Gastrocnemius medialis (tissue), 4 donors: ENCODE measurements at regions not wholly inside any gene's neighbourhood (a gene's known extent, or its start where the extent isn't known, plus 50 kb on each side); places are given as distances from the start of the nearest gene placed in this dataset.

Source experiments
- ATAC-seq, 2 donors: fragments of 150-250 bp; one replicate each; pipeline ENCODE4 v1.9.1; 2016
- DNase-seq, 2 donors: peaks; one replicate each; pipeline ENCODE4 v3.0.0-alpha.2; 2019
- H3K27ac ChIP-seq, 4 donors: fragments of 200-600 bp; sonication (generic); 1 replicate in 1 of 4; 2 replicates in 3 of 4; pipeline ENCODE4 v1.5.1; 2016 to 2018; ENCODE audit warnings: mild to moderate bottlenecking in 2 of 4, moderate library complexity in 1 of 4
- H3K27me3 ChIP-seq, 3 donors: fragments of 200-600 bp; sonication (generic) in 2 of 3; 1 replicate in 1 of 3; 2 replicates in 2 of 3; pipeline versions ENCODE4 v1.5.1 to v1.6.0; 2016 to 2019; ENCODE audit warnings: mild to moderate bottlenecking in 1 of 3, moderate library complexity in 1 of 3
- H3K36me3 ChIP-seq, 2 donors: fragments of 200-600 bp; sonication (generic) in 1 of 2; one replicate each; pipeline ENCODE4 v1.5.1; 2017 to 2018
- H3K4me1 ChIP-seq, 2 donors: fragments of 200-600 bp; sonication (generic) in 1 of 2; one replicate each; pipeline ENCODE4 v1.5.1; 2016 to 2017; ENCODE audit warnings: mild to moderate bottlenecking in 2 of 2
- H3K4me3 ChIP-seq, 4 donors: fragments of 200-600 bp; sonication (generic) in 3 of 4; 1 replicate in 1 of 4; 2 replicates in 3 of 4; pipeline ENCODE4 v1.5.1; 2016 to 2019; ENCODE audit warnings: mild to moderate bottlenecking in 2 of 4
- H3K9me3 ChIP-seq, 3 donors: fragments of 200-600 bp; sonication (generic) in 2 of 3; 1 replicate in 1 of 3; 2 replicates in 2 of 3; pipeline ENCODE4 v1.5.1; 2016 to 2019
- POLR2A ChIP-seq, 2 donors: fragments of 450-650 bp; IDR thresholded peaks; one replicate each; pipeline ENCODE4 v1.6.1; 2017; ENCODE audit warnings: antibody characterized with exemption in 2 of 2, mild to moderate bottlenecking in 2 of 2, moderate library complexity in 2 of 2
- in situ Hi-C, 4 donors: fragments of 200-750 bp; cut with MboI; loops; one replicate each; pipeline versions ENCODE4 v1.15.0 to v1.8.0; 2017; ENCODE audit warnings: low sequenced_read_pairs in 4 of 4
- intact Hi-C: fragments of 100-400 bp; cut with DNase I; formaldehyde crosslinking; loops from one replicate; pipeline ENCODE4 v1.15.1; 2023; ENCODE audit warnings: low total_unique reads
- TF ChIP-seq, protein P1 (sequence below), 5 experiments: fragments of 450-650 bp in 3 of 5; fragments of 200-600 bp in 2 of 5; sonication (generic) in 2 of 5; IDR thresholded peaks in 4 of 5; conservative IDR thresholded peaks in 1 of 5; 1 replicate in 4 of 5; 2 replicates in 1 of 5; pipeline ENCODE4 v1.5.1; 2016 to 2019; ENCODE audit warnings: antibody characterized with exemption in 5 of 5, mild to moderate bottlenecking in 3 of 5, moderate library complexity in 3 of 5

DNA sequence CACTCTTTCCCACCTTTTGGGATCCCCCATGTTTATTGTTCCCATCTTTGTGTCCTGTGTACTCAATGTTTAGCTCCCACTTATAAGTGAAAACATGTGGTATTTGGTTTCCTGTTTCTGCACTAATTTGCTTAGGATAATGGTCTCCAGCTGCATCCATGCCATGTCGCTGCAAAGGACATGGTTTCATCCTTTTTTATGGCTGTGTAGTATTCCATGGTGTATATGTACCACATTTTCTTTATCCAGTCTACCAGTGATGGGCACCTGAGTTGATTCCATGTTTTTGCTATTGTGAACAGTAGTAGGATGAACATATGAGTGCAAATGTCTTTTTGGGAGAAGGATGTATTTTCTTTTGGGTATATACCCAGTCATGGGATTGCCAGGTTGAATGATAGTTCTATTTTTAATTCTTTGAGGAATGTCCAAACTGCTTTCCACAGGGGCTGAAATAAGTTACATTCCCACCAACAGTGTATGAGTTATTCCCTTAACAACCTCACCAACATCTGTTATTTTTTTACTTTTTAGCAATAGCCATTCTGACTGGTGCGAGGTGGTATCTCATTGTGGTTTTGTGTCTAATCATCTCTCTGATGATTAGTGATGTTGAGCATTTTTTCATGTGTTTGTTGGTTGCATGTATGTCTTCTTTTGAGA, 55.7 kb upstream of the MEDAG start:
- no peaks in the 10 kb centered on the region for H3K36me3 ChIP-seq
- TF ChIP-seq, protein P1, sequence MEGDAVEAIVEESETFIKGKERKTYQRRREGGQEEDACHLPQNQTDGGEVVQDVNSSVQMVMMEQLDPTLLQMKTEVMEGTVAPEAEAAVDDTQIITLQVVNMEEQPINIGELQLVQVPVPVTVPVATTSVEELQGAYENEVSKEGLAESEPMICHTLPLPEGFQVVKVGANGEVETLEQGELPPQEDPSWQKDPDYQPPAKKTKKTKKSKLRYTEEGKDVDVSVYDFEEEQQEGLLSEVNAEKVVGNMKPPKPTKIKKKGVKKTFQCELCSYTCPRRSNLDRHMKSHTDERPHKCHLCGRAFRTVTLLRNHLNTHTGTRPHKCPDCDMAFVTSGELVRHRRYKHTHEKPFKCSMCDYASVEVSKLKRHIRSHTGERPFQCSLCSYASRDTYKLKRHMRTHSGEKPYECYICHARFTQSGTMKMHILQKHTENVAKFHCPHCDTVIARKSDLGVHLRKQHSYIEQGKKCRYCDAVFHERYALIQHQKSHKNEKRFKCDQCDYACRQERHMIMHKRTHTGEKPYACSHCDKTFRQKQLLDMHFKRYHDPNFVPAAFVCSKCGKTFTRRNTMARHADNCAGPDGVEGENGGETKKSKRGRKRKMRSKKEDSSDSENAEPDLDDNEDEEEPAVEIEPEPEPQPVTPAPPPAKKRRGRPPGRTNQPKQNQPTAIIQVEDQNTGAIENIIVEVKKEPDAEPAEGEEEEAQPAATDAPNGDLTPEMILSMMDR (IDR thresholded peaks at IDR 0.05 in 4 of 5, conservative IDR thresholded peaks at IDR 0.05 in 1 of 5) = no peak
- TF ChIP-seq POLR2A (IDR thresholded peaks at IDR 0.05) = no peak
- H3K27ac ChIP-seq = no peak overlapping the region
- H3K9me3 ChIP-seq = no peaks in the 10 kb centered on the region
- ATAC-seq (no peak), DNase-seq (no peak)
- H3K27me3 ChIP-seq = no peaks in the 10 kb centered on the region
- intact Hi-C loops (no loop called here), in situ Hi-C loops (no loop called here)
- no peaks in the 10 kb centered on the region for H3K4me1 ChIP-seq
- no peak overlapping the region for H3K4me3 ChIP-seq

DNA sequence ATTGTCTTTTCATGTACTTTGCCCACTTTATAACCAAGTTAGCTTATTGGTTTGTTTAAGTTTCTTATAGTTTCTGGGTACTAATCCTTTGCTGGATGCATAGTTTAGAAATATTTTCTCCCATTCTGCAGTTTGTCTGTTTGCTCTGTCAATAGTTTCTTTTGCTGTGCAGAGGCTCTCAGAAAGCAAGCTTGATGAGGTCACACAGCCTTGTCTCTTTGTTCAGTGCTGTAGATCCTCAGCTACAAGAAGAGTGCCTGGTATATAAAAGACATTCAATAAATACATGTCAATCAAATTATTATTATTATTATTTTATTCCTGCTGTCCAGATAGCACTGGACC, 55.2 kb upstream of the MEDAG start:
- no peak for ATAC-seq
- H3K9me3 ChIP-seq = no peaks in the 10 kb centered on the region
- no peaks in the 10 kb centered on the region for H3K27me3 ChIP-seq
- TF ChIP-seq, protein P1 (IDR thresholded peaks at IDR 0.05 in 4 of 5, conservative IDR thresholded peaks at IDR 0.05 in 1 of 5) = no peak
- no peak for TF ChIP-seq POLR2A (IDR thresholded peaks at IDR 0.05)
- no peak overlapping the region for H3K27ac ChIP-seq
- intact Hi-C loops = no loop called here
- in situ Hi-C loops = no loop called here
- no peaks in the 10 kb centered on the region for H3K36me3 ChIP-seq
- H3K4me1 ChIP-seq = no peaks in the 10 kb centered on the region
- no peak overlapping the region for H3K4me3 ChIP-seq
- no peak for DNase-seq

DNA sequence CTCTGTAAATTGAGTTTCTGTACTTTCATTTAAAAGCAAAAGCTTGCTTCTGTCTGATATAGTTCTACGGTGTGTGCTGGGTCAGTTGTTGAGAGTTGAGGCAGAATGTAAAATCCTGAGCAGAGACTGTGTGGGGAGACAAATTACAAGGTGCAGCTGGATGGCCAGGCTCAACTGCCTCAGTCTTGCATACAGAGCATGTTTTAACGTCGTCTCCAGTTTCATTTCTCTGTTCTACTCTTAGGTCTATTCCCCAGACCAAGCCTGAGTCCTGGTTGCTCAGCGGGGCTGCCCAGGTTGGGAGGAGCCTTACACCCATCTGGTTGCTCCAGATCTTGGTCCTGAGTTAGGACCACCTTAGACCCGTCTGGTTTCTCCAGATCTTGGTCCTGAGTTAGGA, 54.4 kb upstream of the MEDAG start:
- Histone ChIP-seq H3K4me3 (no peak overlapping the region), H3K36me3 (no peaks in the 10 kb centered on the region), H3K27ac (no peak overlapping the region), H3K4me1 (no peaks in the 10 kb centered on the region), H3K27me3 (no peaks in the 10 kb centered on the region), H3K9me3 (no peaks in the 10 kb centered on the region)
- in situ Hi-C loops (no loop called here), intact Hi-C loops (no loop called here)
- ATAC-seq (no peak), DNase-seq (no peak)
- TF ChIP-seq, protein P1 (IDR thresholded peaks at IDR 0.05 in 4 of 5, conservative IDR thresholded peaks at IDR 0.05 in 1 of 5) = no peak
- no peak for TF ChIP-seq POLR2A (IDR thresholded peaks at IDR 0.05)

- Histone ChIP-seq H3K4me3 (no peak overlapping the region), H3K9me3 (no peaks in the 10 kb centered on the region), H3K27me3 (no peaks in the 10 kb centered on the region), H3K4me1 (no peaks in the 10 kb centered on the region), H3K27ac (no peak overlapping the region), H3K36me3 (no peaks in the 10 kb centered on the region)
- ATAC-seq (no peak), DNase-seq (no peak)
- TF ChIP-seq POLR2A (IDR thresholded peaks at IDR 0.05) = no peak
- TF ChIP-seq, protein P1 (IDR thresholded peaks at IDR 0.05 in 4 of 5, conservative IDR thresholded peaks at IDR 0.05 in 1 of 5) = no peak
- intact Hi-C loops = no loop called here
- in situ Hi-C loops = no loop called here
Measured at GRCh38 chr13:30855569-30855968, 50.5 kb upstream of the MEDAG start.
